ENCODE measurements at regions not wholly inside any gene's neighbourhood (a gene's known extent, or its start where the extent isn't known, plus 50 kb on each side); places are given as distances from the start of the nearest gene placed in this dataset.

- DNase-seq, result no peak
Measured at GRCh38 chr17:68740555-68741447, 139.6 kb upstream of the FAM20A start.

GRCh38 chr17:68737761-68738443 lies 136.7 kb upstream of the FAM20A start:
- peak; percentile 30 for DNase-seq

GRCh38 chr17:68734931-68735330 lies 133.8 kb upstream of the FAM20A start:
- DNase-seq, result no peak

GRCh38 chr17:68734187-68734900 lies 133.2 kb upstream of the FAM20A start:
- DNase-seq, result no peak

- no peak for DNase-seq
Measured at GRCh38 chr17:68733241-68734176, 132.3 kb upstream of the FAM20A start.

- no peak for DNase-seq
Measured at GRCh38 chr17:68732301-68732749, 131.2 kb upstream of the FAM20A start.

GRCh38 chr17:68731465-68731864 lies 130.3 kb upstream of the FAM20A start:
- DNase-seq, result no peak

GRCh38 chr17:68719431-68719830 lies 118.3 kb upstream of the FAM20A start:
- DNase-seq, result no peak

- no peak for DNase-seq
Measured at GRCh38 chr17:68718926-68719325, 117.8 kb upstream of the FAM20A start.

- DNase-seq, result no peak
Measured at GRCh38 chr17:68718465-68718864, 117.3 kb upstream of the FAM20A start.

- no peak for DNase-seq
Measured at GRCh38 chr17:68714676-68715075, 113.5 kb upstream of the FAM20A start.

GRCh38 chr17:68711858-68712257 lies 110.7 kb upstream of the FAM20A start:
- DNase-seq, result no peak

GRCh38 chr17:68710976-68711375 lies 109.8 kb upstream of the FAM20A start:
- no peak for DNase-seq

GRCh38 chr17:68710035-68710780 lies 109.0 kb upstream of the FAM20A start:
- no peak for DNase-seq

- no peak for DNase-seq
Measured at GRCh38 chr17:68709461-68709860, 108.3 kb upstream of the FAM20A start.

GRCh38 chr17:68707031-68707430 lies 105.9 kb upstream of the FAM20A start:
- DNase-seq, result no peak

GRCh38 chr17:68706356-68706920 lies 105.3 kb upstream of the FAM20A start:
- no peak for DNase-seq

- DNase-seq, result no peak
Measured at GRCh38 chr17:68705714-68706076, 104.5 kb upstream of the FAM20A start.

- no peak for DNase-seq
Measured at GRCh38 chr17:68704871-68705713, 103.9 kb upstream of the FAM20A start.

GRCh38 chr17:68701046-68701445 lies 99.9 kb upstream of the FAM20A start:
- DNase-seq, result no peak
